HepG2 (cell line): ENCODE measurements at regions not wholly inside any gene's neighbourhood (a gene's known extent, or its start where the extent isn't known, plus 50 kb on each side); places are given as distances from the start of the nearest gene placed in this dataset.
"Not testable (repeated sequence)": the region's sequence is repeated elsewhere in the genome, so short reads cannot be mapped to it uniquely, and the experiment has no call there.

Source experiments
- AHDC1 ChIP-seq: sonication (generic); formaldehyde crosslinking; IDR thresholded peaks from 2 replicates; pipeline ENCODE4 v1.5.1; 2020; ENCODE audit warnings: mild to moderate bottlenecking, missing genetic modification reagents, borderline replicate concordance
- CTCF ChIP-seq: sonication (generic); formaldehyde crosslinking; IDR thresholded peaks from 2 replicates; pipeline ENCODE4 v1.5.0; 2020; ENCODE audit warnings: mild to moderate bottlenecking, missing genetic modification reagents, moderate library complexity
- IRF1 ChIP-seq: sonication (generic); formaldehyde crosslinking; IDR thresholded peaks from 2 replicates; pipeline ENCODE4 v1.4.0; 2020; ENCODE audit warnings: low read depth, mild to moderate bottlenecking, missing genetic modification reagents
- NFE2L1 ChIP-seq: sonication (generic); formaldehyde crosslinking; IDR thresholded peaks from 2 replicates; pipeline ENCODE4 v1.4.0; 2020; ENCODE audit warnings: missing genetic modification reagents, mild to moderate bottlenecking, borderline replicate concordance
- POLR2AphosphoS5 ChIP-seq: IDR thresholded peaks from 2 replicates; pipeline ENCODE4 v1.6.1; 2012; ENCODE audit warnings: low read depth, low read length
- SP1 ChIP-seq, 2 experiments: fragments of 450-650 bp in 1 of 2; sonication (generic) in 1 of 2; formaldehyde crosslinking in 1 of 2; IDR thresholded peaks; 2 replicates each; pipeline versions ENCODE4 v1.4.0 to v1.6.1; 2016 to 2020; ENCODE audit warnings: missing genetic modification reagents in 1 of 2
- ZNF280B ChIP-seq: sonication (generic); formaldehyde crosslinking; IDR thresholded peaks from 2 replicates; pipeline ENCODE4 v1.5.0; 2020; ENCODE audit warnings: missing genetic modification reagents, mild to moderate bottlenecking, borderline replicate concordance

GRCh38 chr5:87718224-87718925 lies 305.6 kb upstream of the CCNH start:
- not testable (repeated sequence) for TF ChIP-seq CTCF (CRISPR knock-in tag); POLR2AphosphoS5; IRF1; AHDC1; NFE2L1 (CRISPR knock-in tag); SP1 (IDR thresholded peaks at IDR 0.05); SP1 (CRISPR knock-in tag; IDR thresholded peaks at IDR 0.05); ZNF280B
